Activated CD4-positive, CD25-positive, alpha-beta regulatory T cell treated with anti-CD3 and anti-CD28 coated beads, Interleukin-2, amount 50 U/mL, for 72 hours (primary cell): ENCODE measurements at regions not wholly inside any gene's neighbourhood (a gene's known extent, or its start where the extent isn't known, plus 50 kb on each side); places are given as distances from the start of the nearest gene placed in this dataset.

Experiments used
- DNase-seq: peaks from one replicate; pipeline ENCODE4 v3.0.0; 2021

- DNase-seq: no peak
Observed at GRCh38 chr5:117261948-117262571, 687.4 kb upstream of the SEMA6A start.

GRCh38 chr5:117255211-117256027 is 680.8 kb upstream of the SEMA6A start:
- no peak for DNase-seq

GRCh38 chr5:117252566-117252965 is 677.9 kb upstream of the SEMA6A start:
- no peak for DNase-seq

- DNase-seq: no peak
Observed at GRCh38 chr5:117249086-117249815, 674.6 kb upstream of the SEMA6A start.

GRCh38 chr5:117246424-117246823 is 671.8 kb upstream of the SEMA6A start:
- DNase-seq: no peak

- DNase-seq: no peak
Observed at GRCh38 chr5:117245130-117245529, 670.5 kb upstream of the SEMA6A start.

- no peak for DNase-seq
Observed at GRCh38 chr5:117242028-117242427, 667.4 kb upstream of the SEMA6A start.

- no peak for DNase-seq
Observed at GRCh38 chr5:117236941-117237340, 662.3 kb upstream of the SEMA6A start.

- DNase-seq: no peak
Observed at GRCh38 chr5:117235786-117236185, 661.2 kb upstream of the SEMA6A start.

GRCh38 chr5:117230375-117230774 is 655.8 kb upstream of the SEMA6A start:
- DNase-seq: no peak

- DNase-seq: no peak
Observed at GRCh38 chr5:117220730-117221129, 646.1 kb upstream of the SEMA6A start.

- DNase-seq: no peak
Observed at GRCh38 chr5:117218789-117219188, 644.2 kb upstream of the SEMA6A start.

- no peak for DNase-seq
Observed at GRCh38 chr5:117212866-117213265, 638.2 kb upstream of the SEMA6A start.

- DNase-seq: no peak
Observed at GRCh38 chr5:117210796-117211195, 636.2 kb upstream of the SEMA6A start.

- DNase-seq: no peak
Observed at GRCh38 chr5:117209479-117209878, 634.9 kb upstream of the SEMA6A start.

GRCh38 chr5:117207088-117207668 is 632.6 kb upstream of the SEMA6A start:
- no peak for DNase-seq

GRCh38 chr5:117205894-117206293 is 631.3 kb upstream of the SEMA6A start:
- no peak for DNase-seq

- DNase-seq: no peak
Observed at GRCh38 chr5:117204926-117205869, 630.6 kb upstream of the SEMA6A start.

GRCh38 chr5:117204404-117204803 is 629.8 kb upstream of the SEMA6A start:
- no peak for DNase-seq

GRCh38 chr5:117203584-117203983 is 629.0 kb upstream of the SEMA6A start:
- no peak for DNase-seq

- DNase-seq: no peak
Observed at GRCh38 chr5:117201001-117201400, 626.4 kb upstream of the SEMA6A start.

GRCh38 chr5:117195076-117195475 is 620.5 kb upstream of the SEMA6A start:
- no peak for DNase-seq
